Prostate gland (tissue), 2 donors: ENCODE measurements at regions not wholly inside any gene's neighbourhood (a gene's known extent, or its start where the extent isn't known, plus 50 kb on each side); places are given as distances from the start of the nearest gene placed in this dataset.

Experiments used
- DNase-seq: peaks from one replicate; pipeline ENCODE4 v3.0.0-alpha.2; 2019; ENCODE audit warnings: low spot score
- H3K27ac ChIP-seq, 2 donors: fragments of 200-600 bp; sonication (generic); 2 replicates each; pipeline ENCODE4 v1.5.1; 2017 to 2019
- H3K27me3 ChIP-seq: fragments of 200-600 bp; sonication (generic); replicated peaks from 2 replicates; pipeline ENCODE4 v1.5.1; 2019; ENCODE audit not compliant: insufficient read depth
- H3K36me3 ChIP-seq, 2 donors: fragments of 200-600 bp; sonication (generic); 1 replicate in 1 of 2; 2 replicates in 1 of 2; pipeline versions ENCODE4 v1.5.1 to v1.8.1; 2017 to 2019
- H3K4me1 ChIP-seq: fragments of 200-600 bp; sonication (generic); replicated peaks from 2 replicates; pipeline ENCODE4 v1.5.1; 2019
- H3K4me3 ChIP-seq, 2 donors: fragments of 200-600 bp; sonication (generic); 2 replicates each; pipeline ENCODE4 v1.5.1; 2017 to 2019
- H3K9me3 ChIP-seq: fragments of 200-600 bp; sonication (generic); 2 replicates; pipeline ENCODE4 v1.5.1; 2017
- CTCF ChIP-seq, 4 experiments: fragments of 200-600 bp in 2 of 4; fragments of 450-650 bp in 2 of 4; sonication (generic) in 2 of 4; IDR thresholded peaks; 1 replicate in 3 of 4; 2 replicates in 1 of 4; pipeline ENCODE4 v1.5.1; 2016 to 2019; ENCODE audit warnings: antibody characterized with exemption in 4 of 4, mild to moderate bottlenecking in 2 of 4, moderate library complexity in 2 of 4
- POLR2A ChIP-seq: fragments of 450-650 bp; IDR thresholded peaks from one replicate; pipeline ENCODE4 v1.6.1; 2016; ENCODE audit warnings: antibody characterized with exemption, mild to moderate bottlenecking
- POLR2AphosphoS5 ChIP-seq: sonication (generic); formaldehyde crosslinking; IDR thresholded peaks from one replicate; pipeline ENCODE4 v1.6.1; 2017; ENCODE audit warnings: antibody characterized with exemption
- WGBS: methylation state at CpG from one replicate; pipeline ENCODE4 v1.1.5; 2018; 5-methylcytosine and 5-hydroxymethylcytosine counted together
- intact Hi-C: fragments of 100-400 bp; cut with DNase I; formaldehyde crosslinking; loops from one replicate; pipeline ENCODE4 v1.14.2; 2022

- intact Hi-C loops, result no loop called here
- no peak overlapping the region for H3K4me3 ChIP-seq
- no peak overlapping the region for H3K27ac ChIP-seq
- 92% methylated on average over 2 of the region's 2 CpGs for WGBS
- H3K9me3 ChIP-seq, result no peaks in the 10 kb centered on the region
- no peaks in the 10 kb centered on the region for H3K27me3 ChIP-seq
- H3K36me3 ChIP-seq, result no peaks in the 10 kb centered on the region
- DNase-seq, result no peak
- no peaks in the 10 kb centered on the region for H3K4me1 ChIP-seq
- no peak for TF ChIP-seq POLR2A
- TF ChIP-seq POLR2AphosphoS5, result no peak
- TF ChIP-seq CTCF (IDR thresholded peaks at IDR 0.05), result no peak
Measured at GRCh38 chr3:78277220-78277619, 1237.3 kb downstream of the ROBO2 start.

- H3K4me1 ChIP-seq, result no peaks in the 10 kb centered on the region
- TF ChIP-seq POLR2A, result no peak
- no peak for TF ChIP-seq CTCF (IDR thresholded peaks at IDR 0.05)
- no peak for TF ChIP-seq POLR2AphosphoS5
- no peak overlapping the region for H3K27ac ChIP-seq
- no peak overlapping the region for H3K4me3 ChIP-seq
- no peaks in the 10 kb centered on the region for H3K36me3 ChIP-seq
- intact Hi-C loops, result no loop called here
- DNase-seq, result no peak
- H3K9me3 ChIP-seq, result no peaks in the 10 kb centered on the region
- no peaks in the 10 kb centered on the region for H3K27me3 ChIP-seq
Measured at GRCh38 chr3:78277801-78278200, 1237.9 kb downstream of the ROBO2 start.

GRCh38 chr3:78279091-78279490 is 1239.2 kb downstream of the ROBO2 start:
- WGBS, result 81% methylated on average over 3 of the region's 3 CpGs
- no peak for TF ChIP-seq POLR2AphosphoS5
- TF ChIP-seq POLR2A, result no peak
- TF ChIP-seq CTCF (IDR thresholded peaks at IDR 0.05), result no peak

GRCh38 chr3:78281381-78281780 is 1241.5 kb downstream of the ROBO2 start:
- intact Hi-C loops, result no loop called here
- no peak for DNase-seq
- Histone ChIP-seq H3K36me3 (no peaks in the 10 kb centered on the region), H3K27ac (no peak overlapping the region), H3K4me3 (no peak overlapping the region), H3K4me1 (no peaks in the 10 kb centered on the region), H3K27me3 (no peaks in the 10 kb centered on the region), H3K9me3 (no peaks in the 10 kb centered on the region)
- 80% methylated on average over 5 of the region's 6 CpGs for WGBS
- TF ChIP-seq POLR2A (no peak), CTCF (IDR thresholded peaks at IDR 0.05) (no peak), POLR2AphosphoS5 (no peak)

More at GRCh38 chr3:78279091-78279490, 1239.2 kb downstream of the ROBO2 start:
- intact Hi-C loops, result no loop called here
- no peak for DNase-seq
- Histone ChIP-seq H3K4me1 (no peaks in the 10 kb centered on the region), H3K36me3 (no peaks in the 10 kb centered on the region), H3K27ac (no peak overlapping the region), H3K9me3 (no peaks in the 10 kb centered on the region), H3K4me3 (no peak overlapping the region), H3K27me3 (no peaks in the 10 kb centered on the region)

- Histone ChIP-seq H3K27me3 (no peaks in the 10 kb centered on the region), H3K4me3 (no peak overlapping the region), H3K27ac (no peak overlapping the region), H3K4me1 (no peaks in the 10 kb centered on the region), H3K9me3 (no peaks in the 10 kb centered on the region), H3K36me3 (no peaks in the 10 kb centered on the region)
- intact Hi-C loops, result no loop called here
- TF ChIP-seq POLR2AphosphoS5 (no peak), POLR2A (no peak), CTCF (IDR thresholded peaks at IDR 0.05) (no peak)
- DNase-seq, result no peak
- WGBS, result 89% methylated on average over 2 of the region's 2 CpGs
Measured at GRCh38 chr3:78283994-78284393, 1244.1 kb downstream of the ROBO2 start.
